IPS DF 6.9 (cell line): ENCODE measurements at regions not wholly inside any gene's neighbourhood (a gene's known extent, or its start where the extent isn't known, plus 50 kb on each side); places are given as distances from the start of the nearest gene placed in this dataset.
A peak's percentile ranks its signal among the peaks of the same experiment; 100 is the strongest.
"Not testable (repeated sequence)": the region's sequence is repeated elsewhere in the genome, so short reads cannot be mapped to it uniquely, and the experiment has no call there.

Experiments
- DNase-seq: peaks from one replicate; pipeline ENCODE4 v3.0.0-alpha.2; 2013; ENCODE audit warnings: low read depth, low spot score
- H3K27ac ChIP-seq: one replicate; pipeline ENCODE4 v1.5.1; 2013; ENCODE audit warnings: low read length, control low read depth
- H3K27me3 ChIP-seq: 2 replicates; pipeline ENCODE4 v1.6.1; 2013; ENCODE audit warnings: mild to moderate bottlenecking, low read length; ENCODE audit not compliant: control insufficient read depth, insufficient read depth
- H3K36me3 ChIP-seq: 2 replicates; pipeline ENCODE4 v1.6.1; 2013; ENCODE audit warnings: low read length; ENCODE audit not compliant: control insufficient read depth, insufficient read depth
- H3K4me1 ChIP-seq: 2 replicates; pipeline ENCODE4 v1.6.1; 2013; ENCODE audit warnings: low read length; ENCODE audit not compliant: control insufficient read depth, insufficient read depth
- H3K4me3 ChIP-seq: 2 replicates; pipeline ENCODE4 v1.5.1; 2013; ENCODE audit warnings: mild to moderate bottlenecking, low read length
- H3K9me3 ChIP-seq: 2 replicates; pipeline ENCODE4 v1.6.1; 2013; ENCODE audit warnings: low read length, inconsistent platforms; ENCODE audit not compliant: control insufficient read depth, insufficient read depth
- WGBS: extraction: QIAGEN DNeasy Blood & Tissue Kit; methylation state at CpG from one replicate; pipeline ENCODE4 v1.1.7; 2013; ENCODE audit warnings: mixed read lengths, missing lambda C conversion rate; ENCODE audit not compliant: insufficient read length, insufficient coverage; 5-methylcytosine and 5-hydroxymethylcytosine counted together

DNA sequence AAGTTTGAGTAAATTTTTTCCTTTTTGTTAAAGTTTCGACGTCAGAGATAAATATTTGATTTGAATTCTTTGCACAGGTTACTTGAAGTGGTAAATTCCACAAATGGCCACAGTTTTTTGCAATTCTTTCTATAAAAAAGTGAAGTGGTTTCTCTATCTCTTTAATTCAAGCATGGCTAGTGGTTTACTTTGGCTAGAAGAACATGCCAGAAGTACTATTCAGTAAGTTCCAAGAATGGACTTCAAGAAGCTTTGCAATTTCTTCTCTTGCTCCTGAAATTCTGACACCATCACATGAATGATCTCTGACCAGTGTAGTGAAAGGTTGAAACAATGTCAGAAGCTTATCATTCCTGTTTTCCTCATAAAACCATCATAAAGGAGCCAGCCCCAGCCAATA is 55.7 kb upstream of the RNPC3 start:
- Histone ChIP-seq H3K36me3 (no peaks in the 10 kb centered on the region), H3K27me3 (no peaks in the 10 kb centered on the region), H3K9me3 (no peaks in the 10 kb centered on the region), H3K4me1 (no peaks in the 10 kb centered on the region), H3K27ac (no peak overlapping the region), H3K4me3 (no peak overlapping the region)
- WGBS: no CpG with 5 or more reads among the region's 2 CpGs
- DNase-seq: no peak

DNA sequence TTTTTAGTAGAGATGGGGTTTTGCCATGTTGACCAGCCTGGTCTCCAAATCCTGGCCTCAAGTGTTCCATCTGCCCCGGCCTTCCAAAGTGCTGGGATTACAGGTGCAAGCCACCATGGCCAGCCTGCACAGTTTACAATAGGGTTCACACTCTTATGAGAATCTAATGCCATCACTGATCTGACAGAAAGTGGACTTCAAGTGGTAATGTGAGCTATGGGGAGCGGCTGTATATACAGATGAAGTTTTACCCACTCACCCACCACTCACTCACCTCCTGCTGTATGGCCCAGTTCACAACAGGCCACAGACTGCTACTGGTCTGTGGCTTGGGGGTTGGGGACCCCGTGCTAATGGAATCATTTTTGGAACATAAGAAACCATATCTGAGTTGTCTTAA is 58.4 kb upstream of the RNPC3 start:
- DNase-seq: no peak
- no peaks in the 10 kb centered on the region for H3K9me3 ChIP-seq
- no peaks in the 10 kb centered on the region for H3K36me3 ChIP-seq
- no peak overlapping the region for H3K27ac ChIP-seq
- H3K4me1 ChIP-seq: no peaks in the 10 kb centered on the region
- no peaks in the 10 kb centered on the region for H3K27me3 ChIP-seq
- no peak overlapping the region for H3K4me3 ChIP-seq
- no CpG with 5 or more reads among the region's 3 CpGs for WGBS

DNA sequence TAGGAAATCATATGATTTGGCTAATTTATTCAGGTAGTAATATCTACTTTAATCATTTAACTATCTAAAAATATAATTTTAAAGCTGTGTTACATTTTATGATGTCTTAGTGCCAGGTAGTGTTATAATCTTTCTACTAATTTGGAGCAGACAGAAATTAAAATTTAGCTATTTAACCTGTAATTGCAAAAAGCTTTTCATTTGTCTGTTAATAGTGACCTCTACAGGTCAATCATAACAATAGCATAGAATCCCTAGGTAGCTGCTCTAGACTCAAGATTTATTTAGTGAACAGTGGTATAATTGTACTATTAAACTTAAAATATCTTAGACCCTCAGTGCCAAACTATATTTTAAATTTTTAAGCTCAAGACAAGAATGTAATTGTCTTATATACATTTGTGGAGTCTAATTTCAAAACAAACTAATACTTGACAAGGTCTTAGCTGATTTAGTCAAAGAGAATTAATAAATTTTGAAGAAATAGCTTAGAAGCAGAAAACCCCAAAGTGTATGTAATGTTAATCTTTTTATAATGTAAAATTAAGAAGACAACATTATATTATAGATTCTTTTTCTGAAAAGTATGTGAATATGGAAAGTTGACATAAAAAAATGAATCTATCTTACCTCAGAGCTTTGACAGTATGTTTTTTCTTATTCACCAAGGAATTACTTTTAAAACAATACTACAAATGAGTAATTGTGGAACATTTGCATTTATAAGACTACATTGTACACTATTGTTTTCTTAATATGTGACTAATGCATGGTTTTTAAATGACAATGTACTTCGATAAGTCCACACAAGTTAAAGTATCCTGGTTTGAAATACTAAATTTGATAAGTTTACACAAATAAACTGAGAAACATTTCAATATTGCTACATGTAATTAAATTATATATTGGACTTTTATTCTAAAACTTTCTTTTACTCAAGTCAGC is 64.1 kb upstream of the RNPC3 start:
- Histone ChIP-seq H3K36me3 (no peaks in the 10 kb centered on the region), H3K9me3 (no peaks in the 10 kb centered on the region), H3K27ac (no peak overlapping the region), H3K4me1 (peaks cover 3% of the 10 kb centered on the region; the same call in 1 of the 2 replicates), H3K4me3 (no peak overlapping the region), H3K27me3 (no peaks in the 10 kb centered on the region)
- no peak for DNase-seq
- no CpG with 5 or more reads among the region's 1 CpG for WGBS

- H3K9me3 ChIP-seq: no peaks in the 10 kb centered on the region
- WGBS: no CpG with 5 or more reads among the region's 4 CpGs
These were observed 65.0 kb upstream of the RNPC3 start for GRCh38 chr1:103460511-103460910.

DNA sequence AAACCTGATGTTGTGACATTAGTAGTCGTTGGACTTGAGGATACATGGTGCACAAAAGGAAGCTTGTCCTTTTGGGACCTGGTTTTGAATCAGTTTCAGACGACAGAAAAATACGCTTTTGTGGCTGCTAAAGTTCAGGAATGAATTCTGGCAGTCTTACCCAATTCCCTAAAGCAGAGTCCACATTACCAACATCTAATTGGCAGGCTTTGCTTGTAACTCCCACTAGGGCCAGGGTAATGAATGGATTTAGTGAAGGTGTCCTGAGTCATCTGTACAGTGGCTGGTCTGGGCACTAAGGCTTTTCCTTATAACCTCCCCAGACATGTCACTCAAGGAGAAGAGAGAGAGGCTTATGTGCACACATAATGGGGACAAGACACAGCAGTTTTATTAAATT is 66.2 kb upstream of the RNPC3 start:
- no peak overlapping the region for H3K4me3 ChIP-seq
- H3K27me3 ChIP-seq: no peaks in the 10 kb centered on the region
- H3K4me1 ChIP-seq: peaks cover 3% of the 10 kb centered on the region; the same call in 1 of the 2 replicates
- H3K9me3 ChIP-seq: no peaks in the 10 kb centered on the region
- no peak overlapping the region for H3K27ac ChIP-seq
- WGBS: no CpG with 5 or more reads among the region's 3 CpGs
- DNase-seq: no peak
- H3K36me3 ChIP-seq: no peaks in the 10 kb centered on the region

More at GRCh38 chr1:103460511-103460910, 65.0 kb upstream of the RNPC3 start:
- no peak overlapping the region for H3K27ac ChIP-seq
- DNase-seq: no peak
- no peaks in the 10 kb centered on the region for H3K27me3 ChIP-seq
- H3K4me3 ChIP-seq: no peak overlapping the region
- H3K4me1 ChIP-seq: peaks cover 3% of the 10 kb centered on the region; the same call in 1 of the 2 replicates
- H3K36me3 ChIP-seq: no peaks in the 10 kb centered on the region

GRCh38 chr1:103457886-103458455 is 67.5 kb upstream of the RNPC3 start:
- H3K4me1 ChIP-seq: peaks cover 3% of the 10 kb centered on the region; the same call in 1 of the 2 replicates
- no peak overlapping the region for H3K4me3 ChIP-seq
- no peaks in the 10 kb centered on the region for H3K27me3 ChIP-seq
- H3K27ac ChIP-seq: no peak overlapping the region
- DNase-seq: peak; percentile 25
- no peaks in the 10 kb centered on the region for H3K36me3 ChIP-seq
- no peaks in the 10 kb centered on the region for H3K9me3 ChIP-seq
- no CpG with 5 or more reads among the region's 7 CpGs for WGBS

DNA sequence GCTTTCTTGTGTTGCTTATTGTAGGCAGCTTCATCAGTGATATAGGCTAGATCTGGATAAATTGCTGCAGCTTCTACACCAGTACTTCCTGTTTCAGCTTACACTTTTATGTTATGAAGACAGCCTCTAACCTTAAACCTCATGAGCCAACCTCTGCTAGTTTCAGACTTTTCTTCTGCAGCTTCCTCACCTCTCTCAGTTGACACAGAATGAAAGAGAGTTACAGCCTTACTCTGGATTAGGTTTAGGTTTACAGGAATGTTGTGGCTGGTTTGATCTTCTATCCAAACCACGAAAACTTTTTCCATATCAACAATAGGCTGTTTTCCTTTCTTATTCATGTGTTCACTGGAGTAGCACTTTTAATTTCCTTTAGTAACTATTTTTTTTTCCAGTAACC is 76.9 kb upstream of the RNPC3 start:
- no CpG with 5 or more reads among the region's 1 CpG for WGBS
- H3K36me3 ChIP-seq: no peaks in the 10 kb centered on the region
- DNase-seq: no peak

GRCh38 chr1:103447471-103447870 is 78.0 kb upstream of the RNPC3 start:
- WGBS: no CpG with 5 or more reads among the region's 1 CpG
- H3K27ac ChIP-seq: no peak overlapping the region

More for the DNA sequence above, 76.9 kb upstream of the RNPC3 start:
- Histone ChIP-seq H3K27ac (no peak overlapping the region), H3K4me3 (no peak overlapping the region), H3K27me3 (no peaks in the 10 kb centered on the region), H3K4me1 (no peaks in the 10 kb centered on the region), H3K9me3 (no peaks in the 10 kb centered on the region)

GRCh38 chr1:103441342-103441741 is 84.2 kb upstream of the RNPC3 start:
- DNase-seq: no peak
- Histone ChIP-seq H3K9me3 (no peaks in the 10 kb centered on the region), H3K27me3 (no peaks in the 10 kb centered on the region), H3K4me3 (no peak overlapping the region), H3K36me3 (no peaks in the 10 kb centered on the region), H3K27ac (no peak overlapping the region), H3K4me1 (no peaks in the 10 kb centered on the region; the same call in 1 of the 2 replicates)
- WGBS: no CpG with 5 or more reads among the region's 3 CpGs

More at GRCh38 chr1:103447471-103447870, 78.0 kb upstream of the RNPC3 start:
- H3K9me3 ChIP-seq: no peaks in the 10 kb centered on the region
- H3K27me3 ChIP-seq: no peaks in the 10 kb centered on the region
- H3K36me3 ChIP-seq: no peaks in the 10 kb centered on the region
- H3K4me3 ChIP-seq: no peak overlapping the region
- DNase-seq: no peak
- no peaks in the 10 kb centered on the region for H3K4me1 ChIP-seq

GRCh38 chr1:103436568-103437100 is 88.9 kb upstream of the RNPC3 start:
- H3K9me3 ChIP-seq, H3K27me3 ChIP-seq, H3K27ac ChIP-seq, H3K4me3 ChIP-seq, H3K4me1 ChIP-seq, H3K36me3 ChIP-seq, DNase-seq: not testable (repeated sequence)
- no CpG with 5 or more reads among the region's 4 CpGs for WGBS
